PFSK-1 (cell line): ENCODE measurements at regions not wholly inside any gene's neighbourhood (a gene's known extent, or its start where the extent isn't known, plus 50 kb on each side); places are given as distances from the start of the nearest gene placed in this dataset.

Experiments used
- POLR2AphosphoS5 ChIP-seq: IDR thresholded peaks from 2 replicates; pipeline ENCODE4 v1.6.1; 2012; ENCODE audit warnings: low read depth, mild to moderate bottlenecking, control low read depth, low read length, moderate library complexity
- REST ChIP-seq, 2 experiments: IDR thresholded peaks; 2 replicates each; pipeline versions ENCODE4 v1.6.1 to v1.8.0; 2011 to 2012; ENCODE audit warnings: low read depth in 2 of 2, low read length in 2 of 2, control low read depth in 1 of 2, inconsistent platforms in 1 of 2, mild to moderate bottlenecking in 1 of 2, moderate library complexity in 1 of 2; ENCODE audit not compliant: insufficient read depth in 1 of 2
- SIN3A ChIP-seq: IDR thresholded peaks from 2 replicates; pipeline ENCODE4 v1.6.1; 2012; ENCODE audit warnings: mild to moderate bottlenecking, low read length, moderate library complexity, borderline replicate concordance; ENCODE audit not compliant: insufficient read depth
- TAF1 ChIP-seq: IDR thresholded peaks from 2 replicates; pipeline ENCODE4 v1.6.1; 2012; ENCODE audit warnings: low read length, control low read depth, borderline replicate concordance; ENCODE audit not compliant: insufficient read depth

- TF ChIP-seq SIN3A, result no peak
- TF ChIP-seq TAF1, result no peak
- no peak for TF ChIP-seq REST (IDR thresholded peaks at IDR 0.05; ENCODE audit: insufficient read depth in 1 of 2, low read depth in 2 of 2, low read length in 2 of 2)
- no peak for TF ChIP-seq POLR2AphosphoS5
These were observed 75.0 kb upstream of the DUSP10 start for GRCh38 chr1:221816899-221817298.
